SW 1271 (cell line): ENCODE measurements at regions not wholly inside any gene's neighbourhood (a gene's known extent, or its start where the extent isn't known, plus 50 kb on each side); places are given as distances from the start of the nearest gene placed in this dataset.
A peak's percentile ranks its signal among the peaks of the same experiment; 100 is the strongest.

Experiments
- DNase-seq, 2 experiments: peaks; one replicate each; lab custom pipeline; 2025; lab: John Stamatoyannopoulos, UW

DNA sequence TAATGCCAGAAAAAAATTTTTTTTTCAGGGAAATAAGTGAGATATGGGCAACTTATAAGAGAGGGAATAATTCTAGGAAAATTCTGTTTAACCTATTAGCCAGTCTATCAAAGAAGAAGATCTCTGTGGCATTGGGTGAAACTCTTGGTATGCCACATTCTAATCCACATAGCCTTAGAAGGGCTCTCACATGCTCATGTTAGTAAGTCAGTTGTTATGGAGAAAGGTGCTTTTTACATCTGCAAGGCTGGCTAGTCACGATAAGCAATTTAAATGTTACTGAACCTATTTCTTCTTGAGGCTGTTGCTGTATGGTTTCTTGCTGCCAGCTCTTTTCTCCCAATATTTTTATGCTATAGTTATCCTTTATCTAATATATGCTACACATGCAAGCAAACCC lies 89.9 kb upstream of the MAGI1 start:
- DNase-seq = no peak

DNA sequence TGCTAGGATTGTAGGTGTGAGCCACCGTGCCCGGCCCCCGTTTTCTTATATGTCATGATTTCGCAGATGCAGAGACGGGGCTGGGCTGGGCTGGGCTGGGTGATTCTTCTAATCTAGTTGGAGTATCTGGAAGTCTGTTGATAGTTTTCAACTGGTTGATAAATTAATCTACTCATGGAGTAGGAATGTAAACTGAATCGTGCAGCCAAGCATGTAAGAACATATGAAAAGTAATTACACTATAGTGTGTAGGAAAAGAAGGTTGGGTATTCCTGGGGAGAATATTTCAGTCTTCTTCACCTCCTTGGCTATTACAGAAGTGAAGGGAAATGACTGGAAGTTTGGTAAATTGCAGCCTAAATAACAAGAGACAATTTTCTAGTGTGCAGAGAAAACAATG lies 82.6 kb upstream of the MAGI1 start:
- no peak for DNase-seq

DNA sequence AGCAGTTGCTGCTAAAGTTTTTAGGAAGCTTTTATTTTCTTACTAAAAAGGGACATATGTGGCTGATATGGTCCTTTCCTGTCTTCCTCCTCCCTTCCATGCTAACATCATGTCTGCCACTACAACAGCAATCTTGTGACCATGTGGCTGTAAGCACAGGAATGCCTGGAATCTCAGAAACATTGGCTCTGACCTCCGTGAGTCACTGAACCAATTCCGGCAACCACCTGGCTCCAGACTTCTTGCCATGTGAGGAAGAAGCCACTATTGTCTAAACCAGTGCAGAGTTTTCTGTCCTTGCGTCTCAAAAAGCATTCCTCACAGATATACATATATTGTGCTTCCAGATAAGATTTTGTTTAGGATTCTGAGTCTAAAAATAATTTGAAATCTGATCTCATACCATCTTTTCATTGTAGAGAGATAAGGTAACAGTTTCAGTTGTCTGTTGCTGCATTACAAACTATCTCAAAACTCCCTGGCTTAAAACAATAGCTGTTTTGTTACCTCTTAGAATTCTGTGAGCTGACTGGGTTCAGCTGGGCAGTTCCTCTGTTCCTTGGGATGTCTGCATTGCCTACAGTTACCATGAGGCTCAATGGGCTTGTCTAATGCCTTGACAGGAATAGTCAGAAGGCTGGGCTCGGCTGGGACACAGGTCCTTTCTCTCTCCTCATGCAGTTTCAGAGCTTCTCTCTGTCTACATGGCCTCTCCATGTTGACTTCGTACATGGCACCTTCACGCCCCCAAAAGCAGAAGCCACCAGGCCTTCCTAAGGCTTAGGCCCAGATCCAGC lies 77.3 kb upstream of the MAGI1 start:
- peak; percentile 35 to 80 for DNase-seq

GRCh38 chr3:66113542-66113941 lies 74.8 kb upstream of the MAGI1 start:
- DNase-seq = no peak

DNA sequence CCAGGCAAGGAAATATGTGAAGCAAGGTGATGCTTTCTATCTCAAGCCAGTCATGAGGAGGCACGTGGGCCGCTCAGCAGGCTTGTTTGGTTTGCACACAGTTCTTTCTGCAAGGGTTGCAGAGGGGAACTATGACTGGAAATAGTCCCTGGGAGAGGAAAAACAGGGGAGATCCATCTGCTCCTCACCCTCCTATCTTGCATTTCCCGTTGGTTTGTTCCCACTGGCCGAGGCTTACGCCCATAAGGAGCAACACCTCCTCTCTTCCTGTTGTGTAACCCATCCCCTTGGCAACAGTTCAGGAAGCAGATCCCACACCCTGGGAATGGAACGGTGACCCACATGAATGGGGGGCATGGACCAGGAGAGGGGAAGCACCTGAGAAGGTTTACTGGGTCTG lies 72.1 kb upstream of the MAGI1 start:
- no peak for DNase-seq

- no peak for DNase-seq
Observed at GRCh38 chr3:66107855-66108254, 69.1 kb upstream of the MAGI1 start.

GRCh38 chr3:66106788-66107187 lies 68.1 kb upstream of the MAGI1 start:
- no peak for DNase-seq

DNA sequence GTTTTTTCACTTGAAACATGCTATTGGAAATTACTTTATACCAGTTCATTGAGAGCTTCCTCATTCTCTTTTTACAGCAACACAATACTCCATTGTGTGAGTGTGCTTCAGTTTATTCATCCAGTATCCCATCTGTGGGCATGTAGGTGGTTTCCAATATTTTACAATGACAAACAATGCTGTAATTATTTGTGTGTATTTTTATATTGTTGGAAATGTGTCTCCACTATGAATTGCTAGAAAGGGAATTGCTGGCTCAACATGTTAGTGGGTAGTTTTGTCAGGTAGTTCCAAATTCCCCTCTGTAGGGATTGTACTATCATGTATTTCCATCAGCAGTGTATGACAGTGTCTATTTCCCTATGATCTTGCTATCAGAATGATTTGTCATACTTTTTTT lies 65.8 kb upstream of the MAGI1 start:
- DNase-seq = no peak

DNA sequence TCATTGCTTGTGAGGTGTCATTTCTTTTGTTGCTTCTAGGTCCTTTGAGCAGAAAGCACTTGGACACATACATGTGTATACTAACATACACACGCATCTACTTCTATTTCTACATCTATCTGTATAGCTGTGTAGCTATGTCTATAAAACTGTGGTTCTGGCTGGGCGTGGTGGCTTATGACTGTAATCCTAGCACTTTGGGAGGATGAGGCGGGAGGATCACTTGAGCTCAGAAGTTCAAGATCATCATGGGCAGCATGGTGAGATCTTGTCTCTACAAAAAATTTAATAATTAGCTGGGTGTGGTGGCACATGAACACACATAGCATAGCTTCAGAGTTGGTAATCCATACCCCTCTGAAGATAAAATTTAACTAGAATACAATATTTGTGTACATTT lies 65.0 kb upstream of the MAGI1 start:
- DNase-seq = no peak

DNA sequence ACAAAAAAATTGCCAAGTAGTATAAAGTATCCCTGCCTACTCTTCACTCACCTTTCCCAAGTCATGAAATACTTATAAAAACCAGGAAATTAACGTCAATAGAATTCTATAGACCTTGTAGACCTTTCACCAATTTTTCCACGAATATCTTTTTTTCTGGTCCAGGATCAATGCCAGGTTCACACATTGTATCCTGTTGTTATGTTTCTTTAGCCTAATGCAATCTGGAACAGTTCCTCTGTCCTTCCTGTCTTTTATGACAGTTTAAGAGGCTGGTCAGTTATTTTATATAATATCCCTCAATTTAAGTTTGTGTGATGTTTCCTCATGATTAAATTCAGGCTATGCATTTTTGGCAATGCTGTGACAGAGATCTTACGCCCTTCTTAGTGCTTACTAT lies 63.2 kb upstream of the MAGI1 start:
- DNase-seq = no peak

DNA sequence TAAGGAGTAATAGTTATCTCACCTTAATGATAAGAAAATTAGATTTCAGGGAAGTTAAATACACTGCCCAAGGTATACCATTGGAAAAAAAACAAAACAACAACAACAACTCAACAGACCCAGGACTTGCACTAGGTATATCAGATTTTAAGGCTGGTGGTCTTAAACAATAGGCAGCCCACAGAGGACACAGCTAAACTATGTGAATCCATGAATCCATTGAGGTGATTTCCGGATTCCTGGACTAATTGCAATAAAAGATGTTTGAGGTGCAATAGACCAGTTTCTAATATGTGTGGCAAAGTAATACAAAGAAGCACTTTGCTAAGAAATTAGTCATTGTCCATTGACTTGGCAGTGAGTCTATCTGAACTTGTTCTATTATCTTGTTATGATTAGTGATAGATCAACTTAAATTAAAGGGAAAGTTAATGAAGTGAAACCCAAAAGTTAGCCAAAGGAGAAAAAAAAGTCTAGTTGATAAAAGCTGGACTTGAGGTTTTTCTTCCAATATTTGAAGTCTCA lies 60.9 kb upstream of the MAGI1 start:
- no peak for DNase-seq

GRCh38 chr3:66098436-66098835 lies 59.7 kb upstream of the MAGI1 start:
- DNase-seq = no peak

GRCh38 chr3:66097647-66098046 lies 58.9 kb upstream of the MAGI1 start:
- no peak for DNase-seq

- DNase-seq = no peak
Observed at GRCh38 chr3:66095295-66096001, 56.7 kb upstream of the MAGI1 start.

DNA sequence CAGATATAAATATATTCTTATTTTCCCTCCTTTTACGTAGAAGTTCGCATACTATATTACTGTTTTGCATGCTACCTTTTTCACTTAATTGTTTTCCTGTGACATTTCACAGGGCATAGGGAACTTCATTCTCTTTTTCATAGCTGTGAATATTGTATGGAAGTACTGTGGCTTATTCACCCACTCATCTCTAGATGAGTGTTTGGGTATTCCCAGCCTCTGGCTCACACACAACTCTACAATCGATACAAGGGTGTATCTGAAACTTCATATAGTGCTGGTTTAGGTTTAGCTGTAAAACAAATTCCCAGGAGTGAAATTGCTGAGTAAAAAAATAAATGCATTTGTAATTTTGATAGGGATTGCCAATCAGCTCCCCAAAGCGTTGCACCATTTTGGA lies 55.3 kb upstream of the MAGI1 start:
- no peak for DNase-seq

DNA sequence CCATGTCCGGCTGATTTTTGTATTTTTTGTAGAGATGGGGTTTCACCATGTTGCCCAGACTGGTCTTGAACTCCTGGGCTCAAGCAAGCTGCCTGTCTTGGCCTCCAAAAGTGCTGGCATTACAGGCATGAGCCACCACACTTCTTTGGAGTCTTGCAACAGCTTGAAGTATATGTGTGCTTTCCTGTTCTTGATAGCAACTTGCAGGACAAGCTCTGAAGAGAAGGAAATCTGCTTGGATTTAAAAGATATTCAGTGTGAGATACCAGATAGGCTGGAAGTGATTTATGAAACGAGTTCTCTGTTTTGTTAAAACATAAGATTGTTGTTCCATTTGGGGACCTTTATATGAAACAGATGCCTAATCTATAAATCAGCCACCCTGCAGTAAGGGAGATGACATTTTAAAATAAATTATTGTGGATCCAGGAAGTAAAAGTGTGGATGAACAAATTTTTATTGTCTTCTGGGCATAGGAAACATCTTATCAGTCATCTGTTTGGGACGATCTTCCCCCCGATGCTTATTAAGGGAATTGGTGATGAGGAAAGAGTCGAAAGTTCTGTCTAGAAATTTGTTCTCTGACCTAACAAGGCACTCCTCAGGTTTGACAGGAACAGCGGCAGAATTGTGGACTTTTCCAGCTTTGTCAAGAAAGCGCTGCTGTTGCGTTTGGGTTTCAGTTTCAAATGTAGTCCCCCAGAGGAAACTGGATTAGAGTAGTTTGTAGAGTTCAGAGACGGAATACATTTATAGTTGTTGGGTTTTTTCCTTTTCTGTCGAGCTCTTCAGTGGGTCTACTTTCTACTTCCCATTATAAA lies 53.7 kb upstream of the MAGI1 start:
- no peak for DNase-seq
